IgD-negative memory B cell (primary cell): ENCODE measurements at regions not wholly inside any gene's neighbourhood (a gene's known extent, or its start where the extent isn't known, plus 50 kb on each side); places are given as distances from the start of the nearest gene placed in this dataset.
A peak's percentile ranks its signal among the peaks of the same experiment; 100 is the strongest.

Source experiments
- H3K27ac Mint-ChIP-seq, 3 donors: one replicate each; pipeline ENCODE4 v1.8.0; 2020 to 2022; ENCODE audit warnings: mild to moderate bottlenecking in 3 of 3, mixed read lengths in 3 of 3, moderate library complexity in 1 of 3
- H3K27me3 Mint-ChIP-seq: one replicate; pipeline ENCODE4 v1.8.0; 2021; ENCODE audit warnings: mixed read lengths
- H3K36me3 Mint-ChIP-seq: one replicate; pipeline ENCODE4 v1.8.0; 2020; ENCODE audit warnings: mild to moderate bottlenecking, mixed read lengths
- H3K4me1 Mint-ChIP-seq, 3 donors: one replicate each; pipeline ENCODE4 v1.8.0; 2020 to 2022; ENCODE audit warnings: mixed read lengths in 3 of 3, mild to moderate bottlenecking in 1 of 3
- H3K4me3 Mint-ChIP-seq, 4 donors: one replicate each; pipeline ENCODE4 v1.8.0; 2020 to 2022; ENCODE audit warnings: mild to moderate bottlenecking in 4 of 4, mixed read lengths in 4 of 4, moderate library complexity in 3 of 4
- H3K9me3 Mint-ChIP-seq, 3 donors: one replicate each; pipeline ENCODE4 v1.8.0; 2020 to 2021; ENCODE audit warnings: mixed read lengths in 3 of 3, mild to moderate bottlenecking in 1 of 3

DNA sequence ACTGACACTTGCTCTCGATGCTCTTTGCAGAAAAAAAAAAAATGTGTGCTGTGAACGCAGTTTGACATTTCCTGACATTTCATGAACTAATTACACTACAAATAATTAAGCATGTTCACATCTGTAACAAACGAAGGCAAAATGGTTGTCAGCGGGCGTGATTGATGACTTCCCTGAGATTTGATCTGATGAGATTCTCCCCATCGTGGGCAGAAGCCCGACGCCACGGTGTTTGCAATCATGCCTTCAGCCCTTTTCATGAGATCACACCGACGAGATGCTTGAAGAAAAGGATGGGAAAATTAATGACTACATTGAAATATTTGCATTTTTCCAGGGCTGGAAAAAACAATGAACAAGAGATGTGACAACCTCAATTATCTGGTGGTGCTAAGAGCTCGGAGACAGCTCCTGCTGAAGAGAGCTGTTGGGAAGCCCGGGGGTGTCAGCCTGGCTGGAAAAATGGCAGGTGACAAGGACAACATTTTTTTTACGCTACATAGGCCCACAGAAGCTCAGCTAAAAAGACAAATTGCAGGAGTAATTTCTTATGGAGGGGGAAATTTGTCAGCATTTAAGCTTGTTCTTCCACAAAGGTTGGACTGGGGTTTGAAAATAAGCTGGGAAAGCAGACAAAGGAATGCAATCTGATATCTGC, 259.4 kb upstream of the IRX3 start:
- no peaks in the 10 kb centered on the region for H3K36me3 Mint-ChIP-seq
- H3K4me1 Mint-ChIP-seq: no peaks in the 10 kb centered on the region
- H3K4me3 Mint-ChIP-seq: peak overlapping the region in 1 of 4 donors; percentile 15
- no peaks in the 10 kb centered on the region for H3K27me3 Mint-ChIP-seq
- no peak overlapping the region for H3K27ac Mint-ChIP-seq
- no peaks in the 10 kb centered on the region for H3K9me3 Mint-ChIP-seq

DNA sequence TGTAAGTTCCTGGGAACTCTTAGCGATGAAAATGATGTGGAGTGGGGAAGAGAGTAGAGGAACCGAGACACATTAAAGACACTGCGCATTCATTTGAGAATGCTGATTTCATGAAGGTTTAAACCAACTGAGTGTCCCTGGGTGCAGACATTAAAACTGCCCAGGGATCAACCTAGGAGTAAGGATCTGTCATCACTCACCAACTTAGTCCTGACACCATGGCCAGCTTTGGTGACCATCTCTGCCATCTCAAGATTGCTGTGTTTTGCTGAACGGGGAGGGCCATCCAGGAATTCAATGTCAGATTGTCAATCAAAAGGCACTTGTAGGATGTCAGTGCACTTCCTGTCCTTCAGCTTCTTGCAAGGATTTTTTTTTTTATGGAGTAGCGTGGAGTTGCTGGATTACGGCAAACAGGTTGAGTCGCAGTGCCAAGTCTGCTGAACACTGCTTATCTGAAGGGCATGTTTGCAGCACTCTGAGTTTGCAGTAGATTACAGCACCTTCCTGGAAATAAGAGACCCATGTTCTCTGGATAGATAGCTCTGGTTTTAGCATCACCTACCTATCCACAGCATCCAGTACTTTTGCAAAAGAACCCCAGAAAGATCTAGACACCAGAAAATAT, 258.1 kb upstream of the IRX3 start:
- Mint-ChIP-seq H3K27ac (no peak overlapping the region), H3K4me3 (no peak overlapping the region), H3K36me3 (no peaks in the 10 kb centered on the region)

GRCh38 chr16:54542805-54543505, 256.4 kb upstream of the IRX3 start:
- H3K27ac Mint-ChIP-seq: no peak overlapping the region
- H3K27me3 Mint-ChIP-seq: no peaks in the 10 kb centered on the region
- no peak overlapping the region for H3K4me3 Mint-ChIP-seq
- H3K9me3 Mint-ChIP-seq: no peaks in the 10 kb centered on the region
- H3K36me3 Mint-ChIP-seq: no peaks in the 10 kb centered on the region
- no peaks in the 10 kb centered on the region for H3K4me1 Mint-ChIP-seq

More for the DNA sequence above, 258.1 kb upstream of the IRX3 start:
- Mint-ChIP-seq H3K9me3 (no peaks in the 10 kb centered on the region), H3K27me3 (no peaks in the 10 kb centered on the region), H3K4me1 (no peaks in the 10 kb centered on the region)

- H3K9me3 Mint-ChIP-seq: peaks cover 0 to 2% (median 0%) of the 10 kb centered on the region in 3 donors
- H3K4me1 Mint-ChIP-seq: no peaks in the 10 kb centered on the region
- no peak overlapping the region for H3K4me3 Mint-ChIP-seq
- no peak overlapping the region for H3K27ac Mint-ChIP-seq
- no peaks in the 10 kb centered on the region for H3K36me3 Mint-ChIP-seq
- H3K27me3 Mint-ChIP-seq: no peaks in the 10 kb centered on the region
Observed at GRCh38 chr16:54540525-54541180, 254.1 kb upstream of the IRX3 start.

GRCh38 chr16:54538276-54538675, 251.7 kb upstream of the IRX3 start:
- Mint-ChIP-seq H3K27ac (no peak overlapping the region), H3K9me3 (peaks cover 0 to 2% (median 0%) of the 10 kb centered on the region in 3 donors), H3K4me3 (no peak overlapping the region), H3K4me1 (no peaks in the 10 kb centered on the region), H3K36me3 (no peaks in the 10 kb centered on the region), H3K27me3 (no peaks in the 10 kb centered on the region)

GRCh38 chr16:54533856-54534490, 247.4 kb upstream of the IRX3 start:
- peaks cover 0 to 5% (median 2%) of the 10 kb centered on the region in 3 donors for H3K9me3 Mint-ChIP-seq
- no peaks in the 10 kb centered on the region for H3K4me1 Mint-ChIP-seq
- no peak overlapping the region for H3K27ac Mint-ChIP-seq
- no peaks in the 10 kb centered on the region for H3K27me3 Mint-ChIP-seq
- H3K36me3 Mint-ChIP-seq: no peaks in the 10 kb centered on the region
- no peak overlapping the region for H3K4me3 Mint-ChIP-seq

DNA sequence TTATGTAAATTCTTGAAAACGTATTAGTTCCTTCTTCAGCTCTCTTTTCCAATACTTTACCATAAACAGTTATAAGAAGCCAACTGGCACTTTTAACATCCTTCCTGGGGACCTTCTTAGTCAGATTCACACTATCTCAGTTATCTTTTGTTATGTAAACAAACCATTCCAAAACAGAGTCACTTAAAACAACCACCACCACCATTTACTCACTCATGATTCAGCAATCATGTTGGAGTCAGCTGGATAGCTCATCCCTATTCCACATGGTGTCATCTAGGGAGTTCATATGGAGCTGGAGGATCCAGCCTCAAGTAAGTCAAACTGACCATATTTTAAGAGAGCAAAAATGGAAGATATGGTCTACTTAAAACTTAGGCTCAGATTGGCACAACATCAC, 240.3 kb upstream of the IRX3 start:
- Mint-ChIP-seq H3K4me3 (no peak overlapping the region), H3K9me3 (peaks cover 1 to 12% (median 4%) of the 10 kb centered on the region in 3 donors), H3K27me3 (peaks cover 1% of the 10 kb centered on the region), H3K4me1 (no peaks in the 10 kb centered on the region), H3K27ac (peak overlapping the region in 1 of 3 donors; percentile 6), H3K36me3 (no peaks in the 10 kb centered on the region)

GRCh38 chr16:54526087-54526486, 239.5 kb upstream of the IRX3 start:
- Mint-ChIP-seq H3K9me3 (peaks cover 1 to 12% (median 4%) of the 10 kb centered on the region in 3 donors), H3K36me3 (no peaks in the 10 kb centered on the region), H3K4me3 (no peak overlapping the region)

GRCh38 chr16:54525104-54525503, 238.5 kb upstream of the IRX3 start:
- H3K27me3 Mint-ChIP-seq: peaks cover 1% of the 10 kb centered on the region
- no peaks in the 10 kb centered on the region for H3K36me3 Mint-ChIP-seq
- H3K4me3 Mint-ChIP-seq: no peak overlapping the region
- no peaks in the 10 kb centered on the region for H3K4me1 Mint-ChIP-seq
- H3K27ac Mint-ChIP-seq: no peak overlapping the region
- H3K9me3 Mint-ChIP-seq: peaks cover 1 to 12% (median 4%) of the 10 kb centered on the region in 3 donors

More at GRCh38 chr16:54526087-54526486, 239.5 kb upstream of the IRX3 start:
- Mint-ChIP-seq H3K27ac (no peak overlapping the region), H3K4me1 (no peaks in the 10 kb centered on the region), H3K27me3 (peaks cover 1% of the 10 kb centered on the region)

GRCh38 chr16:54522584-54522983, 236.0 kb upstream of the IRX3 start:
- H3K9me3 Mint-ChIP-seq: peaks cover 1 to 5% (median 4%) of the 10 kb centered on the region in 3 donors
- H3K4me1 Mint-ChIP-seq: no peaks in the 10 kb centered on the region
- H3K4me3 Mint-ChIP-seq: no peak overlapping the region
- peaks cover 1% of the 10 kb centered on the region for H3K27me3 Mint-ChIP-seq
- no peaks in the 10 kb centered on the region for H3K36me3 Mint-ChIP-seq
- no peak overlapping the region for H3K27ac Mint-ChIP-seq

DNA sequence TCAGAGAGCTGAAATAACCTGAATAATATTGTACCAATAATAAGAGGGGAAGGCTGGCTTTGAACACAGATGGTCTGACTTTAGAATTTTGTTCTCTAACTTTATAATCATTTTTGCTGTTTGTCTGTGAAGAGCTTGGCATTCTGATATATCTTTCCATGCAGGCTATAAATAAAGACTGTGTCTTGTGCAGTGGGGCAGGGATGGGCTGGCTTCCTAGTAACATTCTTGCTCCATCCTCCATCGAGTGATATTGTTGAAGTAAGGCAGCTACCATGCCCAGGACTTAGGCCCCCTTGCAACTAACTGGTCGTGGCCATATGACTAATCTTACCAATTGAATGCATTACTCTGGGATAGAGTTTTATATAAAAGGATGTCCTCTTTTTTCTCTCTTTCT, 234.7 kb upstream of the IRX3 start:
- H3K36me3 Mint-ChIP-seq: no peaks in the 10 kb centered on the region
- no peak overlapping the region for H3K27ac Mint-ChIP-seq
- no peak overlapping the region for H3K4me3 Mint-ChIP-seq
- peaks cover 1% of the 10 kb centered on the region for H3K27me3 Mint-ChIP-seq
- peaks cover 1 to 11% (median 5%) of the 10 kb centered on the region in 3 donors for H3K9me3 Mint-ChIP-seq
- H3K4me1 Mint-ChIP-seq: no peaks in the 10 kb centered on the region

DNA sequence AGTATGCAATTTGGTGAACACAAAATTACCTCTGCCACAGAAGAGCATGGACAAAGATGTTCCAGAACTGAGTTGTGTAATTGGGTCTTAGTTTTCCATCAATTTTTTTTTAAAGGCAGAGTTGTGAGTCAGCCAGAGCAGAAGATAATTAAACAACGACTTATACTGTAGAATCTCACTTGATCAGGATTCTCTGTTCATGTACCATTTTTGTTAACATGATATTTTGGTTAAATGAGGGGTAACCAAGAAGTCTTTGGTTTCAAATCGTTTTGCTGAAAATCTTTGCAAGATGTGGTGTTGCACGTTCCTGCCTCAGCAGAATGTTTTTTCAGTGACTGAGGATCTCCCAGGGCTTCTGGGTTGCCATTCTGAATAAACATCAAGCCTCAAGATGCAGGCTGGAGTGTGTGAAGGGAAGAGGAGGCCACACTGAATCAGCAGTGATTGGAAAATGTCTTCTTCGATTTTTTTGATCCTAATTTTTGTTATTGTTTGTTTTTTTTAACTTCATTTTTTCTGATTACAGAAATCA, 232.6 kb upstream of the IRX3 start:
- Mint-ChIP-seq H3K27me3 (peaks cover 1% of the 10 kb centered on the region), H3K9me3 (peaks cover 1 to 8% (median 3%) of the 10 kb centered on the region in 3 donors), H3K27ac (no peak overlapping the region), H3K4me1 (no peaks in the 10 kb centered on the region), H3K4me3 (no peak overlapping the region), H3K36me3 (no peaks in the 10 kb centered on the region)

DNA sequence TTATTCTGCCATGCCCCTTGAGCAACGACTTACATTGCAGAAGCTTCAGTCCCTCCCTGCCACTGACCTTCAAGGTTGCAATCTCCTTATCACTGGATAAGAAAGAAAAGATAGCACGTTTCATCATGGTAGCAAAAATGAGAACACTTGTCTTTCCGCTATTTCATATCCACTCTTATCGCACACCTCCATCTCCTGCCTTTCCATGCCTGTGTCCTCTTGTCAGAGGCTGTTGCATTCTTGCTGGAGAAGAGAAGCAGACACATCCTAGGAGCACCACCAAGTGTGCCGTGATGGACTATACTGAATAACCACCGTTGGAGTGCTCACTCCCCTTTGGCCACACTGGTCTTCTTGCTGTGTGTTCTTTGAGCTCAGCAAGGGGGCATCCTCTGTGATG, 230.6 kb upstream of the IRX3 start:
- H3K36me3 Mint-ChIP-seq: no peaks in the 10 kb centered on the region
- H3K9me3 Mint-ChIP-seq: peaks cover 0 to 8% (median 0%) of the 10 kb centered on the region in 3 donors
- H3K4me1 Mint-ChIP-seq: no peaks in the 10 kb centered on the region
- H3K27ac Mint-ChIP-seq: no peak overlapping the region
- no peak overlapping the region for H3K4me3 Mint-ChIP-seq
- H3K27me3 Mint-ChIP-seq: no peaks in the 10 kb centered on the region

DNA sequence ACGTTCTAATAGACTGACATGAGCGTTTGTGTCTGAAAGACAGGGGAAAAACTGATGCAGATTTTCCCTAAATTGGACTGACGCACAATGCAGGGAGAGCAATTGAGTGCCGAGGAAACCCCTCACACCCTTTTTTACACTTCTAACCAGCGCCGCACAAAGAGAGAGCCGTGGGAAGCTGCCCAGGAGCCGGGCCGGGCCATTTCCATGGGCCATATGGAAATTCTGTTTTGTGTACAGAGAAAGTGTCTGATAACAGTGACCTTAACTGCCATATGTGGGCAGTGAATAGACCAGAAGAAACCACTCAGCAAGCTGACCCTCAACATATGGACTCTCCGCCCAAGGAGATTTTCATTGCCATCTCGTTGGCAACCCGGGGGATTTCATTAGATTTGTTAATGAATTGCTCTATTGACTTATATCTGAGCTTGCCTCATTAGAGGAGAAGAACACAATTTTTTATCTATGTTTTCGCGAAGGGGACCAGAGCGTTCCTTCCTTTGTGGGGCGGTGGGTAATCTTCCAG, 225.9 kb upstream of the IRX3 start:
- H3K36me3 Mint-ChIP-seq: no peaks in the 10 kb centered on the region
- H3K4me3 Mint-ChIP-seq: no peak overlapping the region
- peaks cover 0 to 8% (median 0%) of the 10 kb centered on the region in 3 donors for H3K9me3 Mint-ChIP-seq
- H3K4me1 Mint-ChIP-seq: no peaks in the 10 kb centered on the region
- H3K27ac Mint-ChIP-seq: no peak overlapping the region
- H3K27me3 Mint-ChIP-seq: no peaks in the 10 kb centered on the region
